SJSA1 (cell line): ENCODE measurements at regions not wholly inside any gene's neighbourhood (a gene's known extent, or its start where the extent isn't known, plus 50 kb on each side); places are given as distances from the start of the nearest gene placed in this dataset.

Experiments
- DNase-seq, 2 experiments: peaks; one replicate each; pipeline ENCODE4 v3.0.0-alpha.2; 2015 to 2020; ENCODE audit warnings: low spot score in 2 of 2, low read depth in 1 of 2
- H3K27ac ChIP-seq: fragments of 250-450 bp; sonication (Bioruptor Pico); 2 replicates; pipeline ENCODE4 v1.5.1; 2020; ENCODE audit warnings: mild to moderate bottlenecking, moderate library complexity
- H3K27me3 ChIP-seq: fragments of 250-450 bp; sonication (Bioruptor Pico); replicated peaks from 2 replicates; pipeline ENCODE4 v1.5.1; 2020; ENCODE audit warnings: mild to moderate bottlenecking, moderate library complexity
- H3K36me3 ChIP-seq: fragments of 250-450 bp; sonication (Bioruptor Pico); 2 replicates; pipeline ENCODE4 v1.5.1; 2020; ENCODE audit warnings: mild to moderate bottlenecking
- H3K4me1 ChIP-seq: fragments of 250-450 bp; sonication (Bioruptor Pico); replicated peaks from 2 replicates; pipeline ENCODE4 v1.6.1; 2021; ENCODE audit warnings: mild to moderate bottlenecking
- H3K4me3 ChIP-seq: fragments of 250-450 bp; sonication (Bioruptor Pico); 2 replicates; pipeline ENCODE4 v1.5.1; 2020; ENCODE audit warnings: mild to moderate bottlenecking
- H3K9me3 ChIP-seq: fragments of 250-450 bp; sonication (Bioruptor Pico); replicated peaks from 2 replicates; pipeline ENCODE4 v1.5.1; 2020; ENCODE audit warnings: mild to moderate bottlenecking

GRCh38 chr2:120894966-120895365 is 159.3 kb downstream of the GLI2 start:
- H3K4me3 ChIP-seq: no peak overlapping the region
- no peaks in the 10 kb centered on the region for H3K27me3 ChIP-seq
- no peak for DNase-seq
- no peaks in the 10 kb centered on the region for H3K9me3 ChIP-seq
- peaks cover 22% of the 10 kb centered on the region for H3K4me1 ChIP-seq
- H3K27ac ChIP-seq: no peak overlapping the region
- peaks cover 36% of the 10 kb centered on the region for H3K36me3 ChIP-seq

- Histone ChIP-seq H3K4me3 (no peak overlapping the region), H3K27ac (no peak overlapping the region), H3K36me3 (peaks cover 48% of the 10 kb centered on the region), H3K4me1 (peaks cover 22% of the 10 kb centered on the region), H3K27me3 (no peaks in the 10 kb centered on the region), H3K9me3 (no peaks in the 10 kb centered on the region)
- no peak for DNase-seq
Measured at GRCh38 chr2:120896126-120896525, 160.5 kb downstream of the GLI2 start.

GRCh38 chr2:120896901-120897300 is 161.2 kb downstream of the GLI2 start:
- no peaks in the 10 kb centered on the region for H3K27me3 ChIP-seq
- H3K27ac ChIP-seq: no peak overlapping the region
- peaks cover 22% of the 10 kb centered on the region for H3K4me1 ChIP-seq
- H3K36me3 ChIP-seq: peaks cover 43% of the 10 kb centered on the region
- no peak overlapping the region for H3K4me3 ChIP-seq
- no peak for DNase-seq
- no peaks in the 10 kb centered on the region for H3K9me3 ChIP-seq

GRCh38 chr2:120897399-120897798 is 161.7 kb downstream of the GLI2 start:
- no peak for DNase-seq
- H3K27me3 ChIP-seq: no peaks in the 10 kb centered on the region
- H3K4me1 ChIP-seq: peaks cover 17% of the 10 kb centered on the region
- no peak overlapping the region for H3K4me3 ChIP-seq
- H3K9me3 ChIP-seq: no peaks in the 10 kb centered on the region
- no peak overlapping the region for H3K27ac ChIP-seq
- H3K36me3 ChIP-seq: peaks cover 41% of the 10 kb centered on the region

- peaks cover 43% of the 10 kb centered on the region for H3K36me3 ChIP-seq
- H3K9me3 ChIP-seq: no peaks in the 10 kb centered on the region
- peaks cover 9% of the 10 kb centered on the region for H3K4me1 ChIP-seq
- no peak overlapping the region for H3K27ac ChIP-seq
- H3K27me3 ChIP-seq: no peaks in the 10 kb centered on the region
- no peak for DNase-seq
- H3K4me3 ChIP-seq: no peak overlapping the region
Measured at GRCh38 chr2:120898496-120898895, 162.8 kb downstream of the GLI2 start.

- peaks cover 2% of the 10 kb centered on the region for H3K4me1 ChIP-seq
- H3K4me3 ChIP-seq: no peak overlapping the region
- H3K36me3 ChIP-seq: peaks cover 47% of the 10 kb centered on the region
- DNase-seq: no peak
- no peak overlapping the region for H3K27ac ChIP-seq
- H3K9me3 ChIP-seq: no peaks in the 10 kb centered on the region
- H3K27me3 ChIP-seq: no peaks in the 10 kb centered on the region
Measured at GRCh38 chr2:120898961-120899750, 163.5 kb downstream of the GLI2 start.

GRCh38 chr2:120899771-120900170 is 164.1 kb downstream of the GLI2 start:
- Histone ChIP-seq H3K27me3 (no peaks in the 10 kb centered on the region), H3K36me3 (peaks cover 49% of the 10 kb centered on the region), H3K27ac (no peak overlapping the region), H3K9me3 (no peaks in the 10 kb centered on the region), H3K4me3 (no peak overlapping the region), H3K4me1 (no peaks in the 10 kb centered on the region)
- no peak for DNase-seq

GRCh38 chr2:120901201-120901600 is 165.5 kb downstream of the GLI2 start:
- Histone ChIP-seq H3K27ac (no peak overlapping the region), H3K4me1 (no peaks in the 10 kb centered on the region), H3K36me3 (peaks cover 45% of the 10 kb centered on the region), H3K4me3 (no peak overlapping the region), H3K27me3 (no peaks in the 10 kb centered on the region), H3K9me3 (no peaks in the 10 kb centered on the region)
- DNase-seq: no peak

GRCh38 chr2:120902592-120902991 is 166.9 kb downstream of the GLI2 start:
- Histone ChIP-seq H3K4me3 (no peak overlapping the region), H3K4me1 (peaks cover 9% of the 10 kb centered on the region), H3K9me3 (no peaks in the 10 kb centered on the region), H3K27ac (no peak overlapping the region), H3K27me3 (no peaks in the 10 kb centered on the region), H3K36me3 (peaks cover 47% of the 10 kb centered on the region)
- DNase-seq: no peak

GRCh38 chr2:120904379-120904778 is 168.7 kb downstream of the GLI2 start:
- Histone ChIP-seq H3K4me3 (no peak overlapping the region), H3K27me3 (no peaks in the 10 kb centered on the region), H3K36me3 (peaks cover 43% of the 10 kb centered on the region), H3K27ac (no peak overlapping the region), H3K4me1 (peaks cover 27% of the 10 kb centered on the region), H3K9me3 (no peaks in the 10 kb centered on the region)
- no peak for DNase-seq

- Histone ChIP-seq H3K4me3 (no peak overlapping the region), H3K4me1 (peaks cover 28% of the 10 kb centered on the region), H3K27ac (no peak overlapping the region), H3K9me3 (no peaks in the 10 kb centered on the region), H3K36me3 (peaks cover 39% of the 10 kb centered on the region), H3K27me3 (no peaks in the 10 kb centered on the region)
- no peak for DNase-seq
Measured at GRCh38 chr2:120904830-120905234, 169.2 kb downstream of the GLI2 start.

- H3K36me3 ChIP-seq: peaks cover 34% of the 10 kb centered on the region
- H3K9me3 ChIP-seq: no peaks in the 10 kb centered on the region
- DNase-seq: no peak
- H3K27me3 ChIP-seq: no peaks in the 10 kb centered on the region
- no peak overlapping the region for H3K27ac ChIP-seq
- no peak overlapping the region for H3K4me3 ChIP-seq
- H3K4me1 ChIP-seq: peaks cover 28% of the 10 kb centered on the region
Measured at GRCh38 chr2:120905298-120905697, 169.6 kb downstream of the GLI2 start.

GRCh38 chr2:120905824-120906571 is 170.3 kb downstream of the GLI2 start:
- Histone ChIP-seq H3K4me1 (peaks cover 33% of the 10 kb centered on the region), H3K4me3 (no peak overlapping the region), H3K36me3 (peaks cover 27% of the 10 kb centered on the region), H3K27ac (no peak overlapping the region), H3K27me3 (no peaks in the 10 kb centered on the region), H3K9me3 (no peaks in the 10 kb centered on the region)
- no peak for DNase-seq

- peaks cover 31% of the 10 kb centered on the region for H3K36me3 ChIP-seq
- no peak for DNase-seq
- H3K9me3 ChIP-seq: no peaks in the 10 kb centered on the region
- H3K4me1 ChIP-seq: peaks cover 42% of the 10 kb centered on the region
- no peak overlapping the region for H3K27ac ChIP-seq
- H3K27me3 ChIP-seq: no peaks in the 10 kb centered on the region
- H3K4me3 ChIP-seq: no peak overlapping the region
Measured at GRCh38 chr2:120906914-120907313, 171.2 kb downstream of the GLI2 start.
